ENCODE measurements at regions not wholly inside any gene's neighbourhood (a gene's known extent, or its start where the extent isn't known, plus 50 kb on each side); places are given as distances from the start of the nearest gene placed in this dataset.

DNA sequence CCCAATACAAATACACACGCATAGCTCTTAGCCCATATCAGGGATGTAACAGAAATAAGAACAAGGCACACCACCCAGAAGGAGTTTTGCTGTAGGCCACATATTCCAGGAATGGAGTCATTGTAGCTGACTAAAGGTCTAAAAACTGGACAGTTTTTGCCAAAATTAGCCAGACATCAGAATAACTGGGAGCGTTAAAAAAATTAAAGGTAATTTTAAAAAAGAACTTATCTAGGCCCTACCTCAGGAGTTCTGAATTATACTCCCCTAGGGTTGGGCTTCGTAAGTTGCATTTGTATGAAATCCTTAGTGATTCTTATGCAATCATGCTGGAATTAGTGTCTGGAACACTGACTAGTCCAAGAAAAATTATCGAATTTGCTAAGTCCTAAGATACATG is 987.7 kb downstream of the GALC start:
- Histone ChIP-seq H3K27ac (ENCODE audit: insufficient read depth, low read length) (no peak overlapping the region), H2AFZ (replicated peaks; ENCODE audit: low read length, poor library complexity) (no peak overlapping the region), H3K9me1 (ENCODE audit: insufficient read depth, low read length) (no peaks in the 10 kb centered on the region), H3K4ac (ENCODE audit: low read depth, low read length) (no peak overlapping the region), H3K36me3 (ENCODE audit: control insufficient read depth, insufficient read depth, low read length) (no peaks in the 10 kb centered on the region), H3K4me2 (ENCODE audit: low read depth, low read length) (no peak overlapping the region), H3K79me1 (ENCODE audit: low read depth in 1 of 2, low read length in 2 of 2) (no peaks in the 10 kb centered on the region), H3K9me3 (ENCODE audit: control insufficient read depth, insufficient read depth, low read length) (no peaks in the 10 kb centered on the region), H4K5ac (ENCODE audit: low read depth, low read length) (no peak overlapping the region), H2BK20ac (ENCODE audit: low read depth, low read length) (no peak overlapping the region), H3K27me3 (ENCODE audit: control insufficient read depth, insufficient read depth, low read length) (no peaks in the 10 kb centered on the region), H4K20me1 (ENCODE audit: insufficient read depth, low read length) (no peaks in the 10 kb centered on the region), H2BK15ac (ENCODE audit: low read depth, low read length) (no peak overlapping the region), H2BK120ac (ENCODE audit: low read depth, low read length) (no peak overlapping the region), H3K23ac (ENCODE audit: low read depth, low read length) (no peak overlapping the region), H4K91ac (ENCODE audit: insufficient read depth, low read depth, low read length) (no peak overlapping the region), H3K14ac (replicated peaks; ENCODE audit: low read depth, low read length) (no peak overlapping the region), H3K4me3 (ENCODE audit: insufficient read depth, low read depth, low read length) (no peak overlapping the region), H3K56ac (ENCODE audit: extremely low read depth, insufficient read depth, low read length) (no peak overlapping the region), H2AK5ac (ENCODE audit: low read depth, low read length) (no peak overlapping the region), H2BK5ac (ENCODE audit: low read depth, low read length, poor library complexity, severe bottlenecking) (no peak overlapping the region), H3K18ac (ENCODE audit: low read depth, low read length) (no peak overlapping the region), H4K8ac (ENCODE audit: low read depth in 2 of 2, low read length in 2 of 2) (no peak overlapping the region), H3K4me1 (ENCODE audit: control insufficient read depth, insufficient read depth, low read length) (no peaks in the 10 kb centered on the region), H2AK9ac (replicated peaks; ENCODE audit: low read depth, low read length, poor library complexity) (no peak overlapping the region), H3K9ac (ENCODE audit: low read depth, low read length) (no peak overlapping the region)
- intact Hi-C loops (cut with micrococcal nuclease) = no loop called here
- DNase-seq = peak; percentile 26
- no CpG with 5 or more reads among the region's 4 CpGs for whole genome bisulfite sequencing, 2 experiments (ENCODE audit: extremely low coverage in 2 of 2, insufficient read length in 1 of 2)
- ChIA-PET POLR2A (ENCODE audit: unreplicated experiment) (no interaction called here), CTCF (no interaction called here)
- in situ Hi-C loops (cut with MboI; ENCODE audit: low sequenced_read_pairs) = no loop called here
- ATAC-seq (ENCODE audit: low read depth) = peak; percentile 57
- dilution Hi-C loops (cut with HindIII; ENCODE audit: low sequenced_read_pairs, unreplicated experiment) = no loop called here
- TF ChIP-seq RFX5 (IDR thresholded peaks at IDR 0.05; ENCODE audit: low read depth, low read length) = no peak
- TF ChIP-seq CHD1 (IDR thresholded peaks at IDR 0.05; ENCODE audit: low read depth, low read length) = no peak
- TF ChIP-seq CEBPB (IDR thresholded peaks at IDR 0.05; ENCODE audit: low read depth, low read length) = peak; percentile 63; the same call in 1 of the 2 replicates
- BruUV-seq (replicated peaks) = no TSS peak

All from IMR-90 (cell line).